NOMO-1 (cell line): ENCODE measurements at regions not wholly inside any gene's neighbourhood (a gene's known extent, or its start where the extent isn't known, plus 50 kb on each side); places are given as distances from the start of the nearest gene placed in this dataset.

Source experiments
- DNase-seq, 2 experiments: peaks; one replicate each; lab custom pipeline; 2025; ENCODE audit not compliant: unreplicated experiment in 2 of 2; lab: John Stamatoyannopoulos, UW

DNA sequence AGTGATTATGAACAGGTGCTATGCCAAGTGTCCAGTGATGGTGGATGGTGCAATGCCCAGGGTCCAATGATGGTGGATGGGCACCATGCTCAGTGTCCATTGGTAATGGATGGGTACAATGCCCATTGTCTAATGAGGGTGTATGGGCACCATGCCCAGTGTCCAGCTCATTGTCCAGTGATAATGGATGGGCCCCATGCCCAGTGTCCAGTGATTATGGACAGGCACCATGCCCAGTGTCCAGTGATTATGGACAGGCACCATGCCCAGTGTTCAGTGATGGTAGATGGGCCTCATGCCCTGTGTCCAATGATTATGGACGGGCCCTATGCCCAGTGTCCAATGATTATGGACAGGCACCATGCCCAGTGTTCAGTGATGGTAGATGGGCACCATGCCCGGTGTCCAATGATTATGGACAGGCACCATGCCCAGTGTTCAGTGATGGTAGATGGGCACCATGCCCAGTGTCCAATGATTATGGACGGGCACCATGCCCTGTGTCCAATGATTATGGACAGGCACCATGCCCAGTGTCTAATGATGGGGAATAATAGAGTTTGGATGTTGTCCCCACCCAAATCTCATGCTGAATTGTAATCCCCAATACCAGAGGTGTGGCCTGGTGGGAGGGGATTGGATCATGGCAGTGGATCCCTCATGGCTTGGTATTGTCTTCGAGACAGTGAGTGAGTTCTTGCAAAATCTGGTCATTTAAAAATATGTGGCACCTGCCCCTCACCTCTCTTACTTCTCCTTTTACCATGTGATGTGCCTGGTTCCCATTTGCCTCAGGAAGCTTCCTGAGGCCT, 87.8 kb downstream of the ANKRD10 start:
- DNase-seq = peak; percentile 21 to 40
